ENCODE measurements at regions not wholly inside any gene's neighbourhood (a gene's known extent, or its start where the extent isn't known, plus 50 kb on each side); places are given as distances from the start of the nearest gene placed in this dataset.
A peak's percentile ranks its signal among the peaks of the same experiment; 100 is the strongest.
"Not testable (repeated sequence)": the region's sequence is repeated elsewhere in the genome, so short reads cannot be mapped to it uniquely, and the experiment has no call there.

DNA sequence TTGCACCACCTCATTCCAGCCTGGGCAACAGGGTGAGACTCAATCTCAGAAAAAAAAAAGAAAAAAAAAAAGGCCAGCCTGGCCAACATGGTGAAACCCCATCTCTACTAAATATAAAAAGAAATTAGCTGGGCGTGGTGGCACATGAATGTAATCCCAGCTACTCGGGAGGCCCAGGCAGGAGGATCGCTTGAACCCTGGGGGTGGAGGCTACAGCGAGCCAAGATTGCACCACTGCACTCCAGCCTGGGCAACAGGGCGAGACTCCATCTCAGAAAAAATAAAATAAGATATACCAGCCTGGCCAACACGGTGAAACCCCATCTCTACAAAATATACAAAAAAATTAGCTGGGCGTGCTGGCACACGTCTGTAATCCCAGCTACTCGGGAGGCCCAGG lies 1602.3 kb downstream of the RPIA start:
- DNase-seq (ENCODE audit: low spot score), result not testable (repeated sequence)

- not testable (repeated sequence) for DNase-seq (ENCODE audit: low spot score)
Observed at GRCh38 chr2:90295036-90295750, 1603.7 kb downstream of the RPIA start.

GRCh38 chr2:90296484-90296777 lies 1605.0 kb downstream of the RPIA start:
- DNase-seq (ENCODE audit: low spot score), result not testable (repeated sequence)

- DNase-seq (ENCODE audit: low spot score), result not testable (repeated sequence)
Observed at GRCh38 chr2:90297701-90298100, 1606.2 kb downstream of the RPIA start.

DNA sequence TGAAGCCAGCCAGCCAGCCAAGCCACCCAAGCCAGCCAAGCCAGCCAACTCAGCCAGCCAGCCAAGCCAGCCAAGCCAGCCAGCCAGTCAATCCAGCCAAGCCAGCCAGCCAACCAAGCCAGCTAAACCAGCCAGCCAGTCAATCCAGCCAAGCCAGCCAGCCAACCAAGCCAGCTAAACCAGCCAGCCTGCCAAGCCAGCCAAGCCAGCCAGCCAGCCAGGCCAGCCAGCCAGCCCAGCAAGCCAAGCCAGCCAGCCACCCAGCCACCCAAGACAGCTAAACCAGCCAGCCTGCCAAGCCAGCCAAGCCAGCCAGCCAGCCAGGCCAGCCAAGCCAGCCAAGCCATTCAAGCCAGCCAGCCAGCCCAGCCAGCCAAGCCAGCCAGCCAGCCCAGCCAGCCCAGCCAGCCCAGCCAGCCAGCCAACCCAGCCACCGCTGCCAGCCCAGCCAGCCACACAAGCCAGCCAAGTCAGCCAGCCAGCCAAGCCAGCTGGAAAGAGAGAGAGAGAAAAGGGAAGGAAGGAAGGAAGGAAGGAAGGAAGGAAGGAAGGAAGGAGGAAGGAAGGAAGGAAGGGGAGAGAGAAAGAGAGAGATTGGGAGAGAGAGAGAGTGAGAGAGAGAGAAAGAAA lies 1606.8 kb downstream of the RPIA start:
- DNase-seq (ENCODE audit: low spot score), result not testable (repeated sequence)

GRCh38 chr2:90298983-90299382 lies 1607.5 kb downstream of the RPIA start:
- DNase-seq (ENCODE audit: low spot score), result not testable (repeated sequence)

- not testable (repeated sequence) for DNase-seq (ENCODE audit: low spot score)
Observed at GRCh38 chr2:90322982-90323381, 1631.5 kb downstream of the RPIA start.

- not testable (repeated sequence) for DNase-seq (ENCODE audit: low spot score)
Observed at GRCh38 chr2:90323612-90324558, 1632.4 kb downstream of the RPIA start.

DNA sequence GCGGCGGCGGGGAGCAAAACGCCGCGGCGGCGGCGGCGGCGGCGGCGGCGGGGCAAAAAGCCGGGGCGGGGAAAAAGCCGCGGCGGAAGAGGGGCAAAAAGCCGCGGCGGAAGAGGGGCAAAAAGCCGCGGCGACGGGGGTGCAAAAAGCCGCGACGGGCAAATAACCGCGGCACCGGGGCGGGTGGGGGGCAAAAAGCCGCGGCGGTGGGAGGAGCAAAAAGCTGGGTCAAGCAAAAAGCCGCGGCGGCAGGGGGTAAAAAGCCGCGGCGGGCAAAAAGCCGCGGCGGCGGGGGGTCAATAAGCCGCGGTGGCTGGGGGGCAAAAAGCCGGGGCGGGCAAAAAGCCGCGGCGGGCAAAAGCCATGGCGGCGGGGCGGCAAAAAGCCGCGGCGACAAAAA lies 1633.2 kb downstream of the RPIA start:
- DNase-seq (ENCODE audit: low spot score), result not testable (repeated sequence)

DNA sequence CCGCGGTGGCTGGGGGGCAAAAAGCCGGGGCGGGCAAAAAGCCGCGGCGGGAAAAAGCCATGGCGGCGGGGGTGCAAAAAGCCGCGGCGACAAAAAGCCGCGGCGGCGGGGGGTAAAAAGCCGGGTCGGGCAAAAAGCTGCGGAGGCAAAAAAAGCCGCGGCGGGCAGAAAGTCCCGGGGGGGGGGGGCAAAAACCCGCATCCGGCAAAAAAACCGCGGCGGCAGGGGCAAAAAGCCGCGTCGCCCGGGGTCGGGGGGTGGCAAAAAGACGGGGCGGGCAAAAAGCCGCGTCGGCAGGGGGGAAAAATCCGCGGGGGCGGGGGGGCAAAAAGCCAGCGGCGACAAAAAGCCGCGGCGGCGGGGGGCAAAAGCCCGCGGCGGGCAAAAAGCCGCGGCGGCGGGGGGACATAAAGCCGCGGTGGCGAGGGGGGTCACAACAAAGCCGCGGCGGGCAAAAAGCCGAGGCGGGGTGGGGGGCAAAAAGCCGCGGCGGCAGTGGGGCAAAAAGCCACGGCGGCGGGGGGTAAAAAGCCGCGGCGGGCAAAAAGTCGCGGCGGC lies 1634.4 kb downstream of the RPIA start:
- peak; percentile 2 for DNase-seq (ENCODE audit: low spot score)

DNA sequence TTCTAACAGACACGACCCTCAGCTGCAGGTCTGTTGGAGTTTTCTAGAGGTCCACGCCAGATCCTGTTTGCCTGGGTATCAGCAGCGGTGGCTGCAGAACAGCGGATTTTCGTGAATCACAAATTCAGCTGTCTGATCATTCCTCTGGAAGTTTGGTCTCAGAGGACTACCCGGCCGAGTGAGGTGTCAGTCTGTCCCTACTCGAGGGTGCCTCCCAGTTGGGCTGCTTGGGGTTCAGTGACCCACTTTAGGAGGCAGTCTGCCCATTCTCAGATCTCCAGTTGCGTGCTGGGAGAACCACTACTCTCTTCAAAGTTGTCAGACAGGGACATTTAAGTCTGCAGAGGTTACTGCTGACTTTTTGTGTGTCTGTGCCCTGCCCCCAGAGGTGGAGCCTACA lies 1664.1 kb downstream of the RPIA start:
- DNase-seq (ENCODE audit: low spot score), result not testable (repeated sequence)

- DNase-seq (ENCODE audit: low spot score), result not testable (repeated sequence)
Observed at GRCh38 chr2:90359344-90359743, 1667.9 kb downstream of the RPIA start.

GRCh38 chr2:90359887-90360730 lies 1668.6 kb downstream of the RPIA start:
- DNase-seq (ENCODE audit: low spot score), result not testable (repeated sequence)

GRCh38 chr2:90360731-90361035 lies 1669.2 kb downstream of the RPIA start:
- DNase-seq (ENCODE audit: low spot score), result not testable (repeated sequence)
